NCI-H146 (cell line): ENCODE measurements at regions not wholly inside any gene's neighbourhood (a gene's known extent, or its start where the extent isn't known, plus 50 kb on each side); places are given as distances from the start of the nearest gene placed in this dataset.

Experiments
- DNase-seq: peaks from one replicate; lab custom pipeline; 2025; lab: John Stamatoyannopoulos, UW

DNA sequence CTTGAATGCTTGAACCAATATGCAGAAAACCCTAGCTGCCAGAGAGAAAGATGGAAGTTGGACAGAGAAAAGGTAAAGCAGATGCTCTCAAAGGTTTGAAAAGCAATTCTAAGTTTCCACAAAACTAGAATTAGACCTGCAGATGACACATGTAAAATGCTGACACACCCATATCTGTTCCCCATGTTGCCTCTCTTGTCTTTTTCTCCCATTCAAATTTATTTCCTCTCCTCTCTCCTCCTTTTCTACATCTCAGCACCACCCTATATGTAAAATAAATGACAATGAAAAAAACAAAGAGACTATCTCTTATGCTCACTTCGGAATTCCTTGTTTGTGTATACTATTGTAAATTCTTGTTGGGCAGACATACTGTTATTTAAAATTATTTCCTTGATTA, 75.5 kb upstream of the PLEKHA5 start:
- no peak for DNase-seq

GRCh38 chr12:19055589-19055988, 73.9 kb upstream of the PLEKHA5 start:
- DNase-seq = peak; percentile 83

DNA sequence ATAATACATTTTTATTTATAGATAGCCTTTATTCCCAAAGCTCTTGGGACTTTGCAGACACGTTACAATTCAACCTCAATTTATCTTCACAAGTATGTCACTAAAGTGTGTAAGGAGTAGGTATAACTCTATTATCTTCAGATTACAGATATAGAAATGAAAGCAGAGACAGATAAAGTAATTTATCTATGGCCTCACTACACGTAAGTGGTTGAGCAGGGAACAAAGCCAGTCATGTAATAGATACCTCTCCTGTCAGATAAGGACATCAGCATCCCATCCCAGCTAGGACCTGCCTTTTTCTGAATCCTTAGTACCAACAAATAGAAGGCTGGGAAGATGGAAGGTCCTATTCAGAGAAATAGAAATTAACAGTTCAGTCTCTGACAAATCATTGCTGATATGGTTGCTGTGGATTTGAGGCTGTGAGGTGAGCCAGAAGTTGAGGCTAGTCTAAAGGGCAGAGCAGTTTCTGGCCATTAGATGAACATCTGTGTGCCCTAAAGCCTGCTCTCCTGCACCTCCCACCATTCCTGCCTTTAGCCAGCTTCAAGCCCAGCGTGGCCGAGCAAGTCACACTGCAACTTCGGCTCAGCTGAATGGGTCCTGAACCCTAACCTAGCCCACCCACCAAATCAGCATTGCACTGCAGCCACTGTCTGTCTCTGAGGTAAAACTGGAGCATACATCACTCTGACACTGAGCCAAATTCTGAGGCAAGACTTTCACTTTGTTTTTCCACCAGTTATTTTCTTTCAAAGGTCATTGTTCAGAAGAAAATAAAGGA, 71.1 kb upstream of the PLEKHA5 start:
- peak; percentile 88 for DNase-seq

DNA sequence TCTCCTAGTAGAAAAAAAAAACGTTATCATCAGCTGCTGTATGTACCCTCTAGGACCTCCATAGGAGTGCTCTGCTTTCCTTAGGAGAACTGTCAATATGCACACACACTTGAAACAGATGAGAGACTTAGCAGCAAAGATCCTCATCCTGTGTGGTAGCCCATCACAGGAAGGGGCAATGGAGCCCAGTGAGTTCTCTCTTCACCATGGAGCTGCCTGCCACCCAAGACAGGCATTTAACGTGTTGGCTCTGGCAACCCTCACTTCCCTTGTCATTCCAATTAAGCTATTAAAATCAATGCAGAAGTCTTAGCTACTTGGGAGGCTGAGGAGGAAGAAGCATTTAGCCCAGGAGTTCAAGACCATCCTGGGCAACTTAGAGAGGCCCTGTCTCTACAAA, 64.8 kb upstream of the PLEKHA5 start:
- DNase-seq = no peak

- DNase-seq = no peak
These were observed 64.3 kb upstream of the PLEKHA5 start for GRCh38 chr12:19065223-19065622.

- DNase-seq = no peak
These were observed 63.7 kb upstream of the PLEKHA5 start for GRCh38 chr12:19065871-19066270.

GRCh38 chr12:19066475-19067001, 63.0 kb upstream of the PLEKHA5 start:
- peak; percentile 22 for DNase-seq

DNA sequence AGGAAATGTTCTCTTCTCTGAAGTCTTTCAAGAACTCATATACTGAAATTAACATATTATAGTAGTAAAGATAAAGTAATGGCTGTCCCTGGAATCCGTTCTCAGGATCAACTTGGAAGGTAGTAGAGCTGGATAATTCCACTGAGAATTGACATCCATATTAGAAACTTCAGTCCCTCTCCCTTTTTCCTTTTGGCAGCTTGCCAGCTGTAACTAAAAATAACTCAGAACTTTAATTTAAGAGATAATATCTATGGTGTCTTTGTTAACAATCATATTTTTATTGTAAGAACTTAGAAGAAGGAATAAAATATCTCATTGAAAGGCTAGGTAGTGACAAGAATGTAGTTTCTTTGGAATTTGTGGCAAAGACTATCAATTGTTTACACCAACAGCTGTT, 61.4 kb upstream of the PLEKHA5 start:
- no peak for DNase-seq

- DNase-seq = no peak
These were observed 59.2 kb upstream of the PLEKHA5 start for GRCh38 chr12:19070341-19070740.

DNA sequence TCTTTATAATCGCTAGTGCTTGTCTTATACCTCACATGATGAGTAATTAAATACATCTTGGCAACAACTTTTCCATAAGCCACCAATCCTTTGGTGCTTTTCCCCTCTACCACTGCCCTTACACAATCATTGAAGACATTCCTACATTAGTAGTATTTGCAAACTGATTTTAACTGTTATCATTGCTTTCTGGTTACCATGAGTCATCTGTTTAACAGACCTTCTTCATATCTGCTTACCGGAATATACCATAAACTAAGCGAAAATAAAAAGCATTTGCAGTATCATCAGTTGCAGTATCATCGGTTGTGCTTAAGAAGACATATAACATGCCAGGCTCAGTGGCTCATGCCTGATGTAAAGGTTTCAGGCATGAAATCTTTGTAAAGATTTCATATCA, 54.8 kb upstream of the PLEKHA5 start:
- DNase-seq = no peak

GRCh38 chr12:19075711-19076340, 53.7 kb upstream of the PLEKHA5 start:
- no peak for DNase-seq
